IPS-18a (cell line): ENCODE measurements at regions not wholly inside any gene's neighbourhood (a gene's known extent, or its start where the extent isn't known, plus 50 kb on each side); places are given as distances from the start of the nearest gene placed in this dataset.
"Not testable (repeated sequence)": the region's sequence is repeated elsewhere in the genome, so short reads cannot be mapped to it uniquely, and the experiment has no call there.

Experiments used
- H3K27ac ChIP-seq: one replicate; pipeline ENCODE4 v1.5.1; 2013; ENCODE audit warnings: low read length
- H3K27me3 ChIP-seq: one replicate; pipeline ENCODE4 v1.6.1; 2013; ENCODE audit warnings: mild to moderate bottlenecking, low read length; ENCODE audit not compliant: control insufficient read depth, insufficient read depth
- H3K36me3 ChIP-seq: one replicate; pipeline ENCODE4 v1.6.1; 2013; ENCODE audit warnings: low read depth, low read length; ENCODE audit not compliant: control insufficient read depth
- H3K4me1 ChIP-seq: one replicate; pipeline ENCODE4 v1.6.1; 2013; ENCODE audit warnings: low read depth, low read length; ENCODE audit not compliant: control insufficient read depth
- H3K4me3 ChIP-seq: one replicate; pipeline ENCODE4 v1.5.1; 2013; ENCODE audit warnings: low read length
- H3K9ac ChIP-seq: one replicate; pipeline ENCODE4 v1.6.1; 2013; ENCODE audit warnings: mild to moderate bottlenecking, low read length, moderate library complexity
- H3K9me3 ChIP-seq: one replicate; pipeline ENCODE4 v1.6.1; 2013; ENCODE audit warnings: low read depth, low read length; ENCODE audit not compliant: control insufficient read depth

DNA sequence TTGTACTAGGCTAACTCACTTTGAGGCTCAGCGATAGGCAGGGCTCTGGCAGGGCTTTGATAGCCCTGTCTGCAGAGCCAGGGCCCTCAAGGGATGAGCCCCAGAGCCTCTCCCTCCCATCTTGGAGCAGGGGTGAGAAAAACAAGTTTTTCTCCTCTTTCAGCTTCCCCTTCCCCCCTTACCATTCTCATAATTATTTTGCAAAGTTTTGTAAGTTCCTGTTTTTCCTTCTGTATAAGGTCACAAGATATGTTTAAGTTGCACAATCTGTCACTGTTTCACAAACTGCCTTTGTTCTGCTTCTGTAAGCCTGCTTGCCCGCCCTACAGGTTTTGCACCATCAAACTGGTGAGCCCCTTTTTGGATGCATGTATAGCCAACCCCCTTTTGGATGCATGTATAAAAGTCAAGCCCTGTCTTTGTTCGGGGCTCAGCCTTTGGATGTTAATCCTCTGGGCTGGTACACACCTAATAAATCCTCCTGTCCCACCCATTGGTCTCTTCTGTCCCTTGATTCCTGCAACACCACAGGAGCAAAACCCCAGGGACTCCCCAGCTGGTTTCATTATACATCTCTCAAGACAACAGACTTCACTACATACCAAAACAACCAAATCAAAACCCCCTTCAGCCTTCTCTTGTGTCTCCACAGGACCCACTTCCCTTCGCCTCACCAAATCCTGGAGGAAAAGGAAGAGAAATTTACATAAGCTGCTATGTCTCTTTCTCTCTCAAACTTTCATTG is 52.5 kb upstream of the RESF1 start:
- Histone ChIP-seq H3K27me3 (no peaks in the 10 kb centered on the region), H3K9ac (no peak overlapping the region), H3K4me3 (no peak overlapping the region), H3K9me3 (peaks cover 4% of the 10 kb centered on the region), H3K36me3 (no peaks in the 10 kb centered on the region), H3K4me1 (no peaks in the 10 kb centered on the region), H3K27ac (no peak overlapping the region)

DNA sequence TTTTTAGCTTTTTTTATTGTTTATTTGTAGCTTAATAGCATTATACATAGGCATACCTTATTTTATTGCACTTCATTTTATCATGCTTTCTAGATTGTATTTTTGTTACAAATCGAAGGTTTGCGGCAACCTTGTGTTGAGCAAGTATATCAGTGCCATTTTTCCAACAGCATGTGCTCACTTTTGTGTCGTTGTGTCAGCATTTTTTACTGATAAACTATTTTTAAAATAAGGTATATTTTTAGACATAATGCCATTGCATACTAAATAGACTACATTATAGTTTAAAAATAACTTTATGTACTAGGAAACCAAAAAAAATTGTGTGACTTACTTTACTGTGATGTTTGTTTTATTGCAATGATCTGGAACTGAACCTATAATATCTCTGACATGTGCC is 56.2 kb upstream of the RESF1 start:
- no peak overlapping the region for H3K9ac ChIP-seq
- peaks cover 4% of the 10 kb centered on the region for H3K9me3 ChIP-seq
- no peak overlapping the region for H3K27ac ChIP-seq

DNA sequence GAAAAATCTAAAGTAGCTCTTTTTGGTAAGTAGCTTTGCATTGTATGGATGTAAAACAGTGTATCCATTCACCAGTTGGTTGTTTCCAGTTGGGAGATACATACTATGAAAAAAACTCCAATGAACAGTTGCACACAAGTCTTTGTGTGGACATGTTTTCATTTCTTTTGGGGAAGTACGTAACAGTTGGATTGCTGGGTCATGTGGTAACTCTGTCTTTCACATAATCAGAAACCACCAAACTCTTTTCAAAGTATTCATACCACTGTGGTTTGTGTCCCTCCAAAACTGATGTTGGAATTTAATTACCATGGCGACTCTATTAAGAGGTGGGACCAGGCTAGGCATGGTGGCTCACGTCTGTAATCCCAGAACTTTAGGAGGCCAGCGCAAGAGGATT is 58.9 kb upstream of the RESF1 start:
- Histone ChIP-seq H3K27ac (no peak overlapping the region), H3K36me3 (no peaks in the 10 kb centered on the region), H3K9me3 (no peaks in the 10 kb centered on the region), H3K4me3 (no peak overlapping the region), H3K9ac (no peak overlapping the region), H3K4me1 (peaks cover 24% of the 10 kb centered on the region), H3K27me3 (no peaks in the 10 kb centered on the region)

More for the DNA sequence above, 56.2 kb upstream of the RESF1 start:
- peaks cover 6% of the 10 kb centered on the region for H3K4me1 ChIP-seq
- H3K36me3 ChIP-seq: no peaks in the 10 kb centered on the region
- H3K4me3 ChIP-seq: no peak overlapping the region
- no peaks in the 10 kb centered on the region for H3K27me3 ChIP-seq

DNA sequence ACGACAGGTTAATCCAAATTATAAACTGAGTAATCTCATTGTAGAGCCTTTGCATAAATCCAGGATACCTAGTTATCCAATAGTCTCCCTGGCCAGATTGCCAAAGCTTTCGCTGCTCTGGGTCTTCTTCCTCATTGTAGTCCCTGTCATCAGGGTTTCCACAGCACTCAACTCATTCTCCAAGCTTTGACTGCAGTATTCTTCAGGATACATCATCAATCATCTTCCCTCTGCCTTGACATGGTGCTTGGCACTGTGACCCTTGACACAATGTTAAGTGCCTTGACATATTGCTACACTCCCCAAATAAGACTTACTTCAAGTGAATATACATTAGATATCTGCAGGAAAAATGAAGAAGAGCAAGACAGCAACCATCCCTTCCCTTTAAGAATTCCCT is 60.1 kb upstream of the RESF1 start:
- no peak overlapping the region for H3K27ac ChIP-seq
- H3K9me3 ChIP-seq: no peaks in the 10 kb centered on the region

DNA sequence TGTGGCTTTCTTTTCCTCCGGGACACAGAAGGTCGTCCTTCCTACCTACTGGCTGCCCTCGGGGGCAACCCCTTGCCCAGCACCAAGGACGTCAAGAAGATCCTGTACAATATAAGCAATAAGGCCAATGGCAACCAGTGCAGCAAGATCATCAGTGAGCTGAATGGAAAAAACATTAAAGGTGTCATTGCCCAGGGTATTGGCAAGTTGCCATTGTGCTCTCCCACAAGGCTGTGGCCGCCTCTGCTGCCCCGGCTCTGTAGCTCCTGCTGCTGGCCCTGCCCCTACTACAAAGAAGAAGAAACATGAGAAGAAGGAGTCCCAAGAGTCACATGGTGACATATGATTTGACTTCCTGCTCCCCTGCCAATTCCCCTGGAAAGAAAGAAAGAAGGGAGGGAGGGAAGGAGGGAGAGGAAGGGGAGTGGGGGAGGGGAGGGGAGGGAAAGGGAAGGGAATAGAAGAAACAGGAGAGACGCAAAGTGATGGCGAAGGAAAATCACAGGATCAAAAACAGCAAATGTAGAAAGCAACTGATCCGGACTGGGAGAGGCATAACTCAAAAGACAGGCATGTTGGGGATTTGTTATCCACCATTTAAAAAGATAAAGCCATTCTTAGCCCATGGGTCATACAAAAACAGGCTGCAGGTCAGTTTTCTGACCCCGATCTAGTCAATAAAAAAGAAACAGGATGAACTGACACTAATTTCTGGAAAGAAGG is 61.3 kb upstream of the RESF1 start:
- Histone ChIP-seq H3K9me3 (no peaks in the 10 kb centered on the region), H3K9ac (no peak overlapping the region), H3K4me1 (peaks cover 24% of the 10 kb centered on the region), H3K27me3 (no peaks in the 10 kb centered on the region), H3K27ac (no peak overlapping the region), H3K36me3 (no peaks in the 10 kb centered on the region), H3K4me3 (peak overlapping the region; percentile 21)

More for the DNA sequence above, 60.1 kb upstream of the RESF1 start:
- Histone ChIP-seq H3K36me3 (no peaks in the 10 kb centered on the region), H3K9ac (no peak overlapping the region), H3K27me3 (no peaks in the 10 kb centered on the region), H3K4me1 (peaks cover 24% of the 10 kb centered on the region), H3K4me3 (no peak overlapping the region)

DNA sequence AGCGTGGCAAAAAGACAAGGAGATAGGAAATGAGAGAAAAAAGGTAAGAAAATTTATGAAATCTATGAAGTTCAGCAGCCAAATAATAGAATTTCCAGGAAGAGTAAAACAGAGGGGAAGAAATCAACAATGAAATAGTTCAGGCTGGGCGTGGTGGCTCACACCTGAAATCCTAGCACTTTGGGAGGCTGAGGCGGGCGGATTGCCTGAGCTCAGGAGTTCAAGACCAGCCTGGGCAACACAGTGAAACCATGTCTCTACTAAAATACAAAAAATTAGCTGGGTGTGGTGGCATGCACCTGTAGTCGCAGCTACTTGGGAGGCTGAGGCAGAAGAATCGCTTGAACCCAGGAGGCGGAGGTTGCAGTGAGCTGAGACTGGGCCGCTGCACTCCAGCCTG is 62.1 kb upstream of the RESF1 start:
- peaks cover 24% of the 10 kb centered on the region for H3K4me1 ChIP-seq
- not testable (repeated sequence) for H3K27me3 ChIP-seq, H3K36me3 ChIP-seq, H3K27ac ChIP-seq, H3K9ac ChIP-seq, H3K4me3 ChIP-seq, H3K9me3 ChIP-seq

DNA sequence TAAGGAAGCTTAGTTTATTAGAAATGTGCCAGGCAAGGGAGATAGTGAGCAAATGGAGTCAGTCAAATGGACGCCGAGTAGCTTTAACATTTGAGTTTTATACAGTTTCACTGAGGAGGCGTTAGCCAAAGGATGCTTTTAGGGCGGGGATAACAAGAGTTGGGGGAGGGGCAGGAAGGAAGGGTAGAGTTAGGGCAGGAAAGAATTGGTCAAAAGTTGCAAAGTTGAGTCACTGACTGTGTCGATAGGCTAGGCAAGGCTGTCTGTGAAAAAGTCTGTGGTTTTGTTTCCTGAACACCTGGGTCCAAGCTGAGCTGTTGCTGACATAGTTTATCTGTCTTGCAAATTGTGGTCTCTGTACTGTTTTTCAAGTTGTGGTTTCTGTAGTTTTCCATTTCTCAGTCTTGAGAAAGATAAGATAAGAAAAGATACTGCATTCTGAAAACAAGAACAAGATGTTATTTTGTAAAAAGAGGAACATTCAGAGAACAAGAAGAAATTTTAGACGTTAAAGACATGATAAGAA is 62.6 kb upstream of the RESF1 start:
- H3K4me3 ChIP-seq: no peak overlapping the region
- H3K36me3 ChIP-seq: no peaks in the 10 kb centered on the region
- no peak overlapping the region for H3K27ac ChIP-seq
- no peaks in the 10 kb centered on the region for H3K9me3 ChIP-seq
- peaks cover 24% of the 10 kb centered on the region for H3K4me1 ChIP-seq
- no peaks in the 10 kb centered on the region for H3K27me3 ChIP-seq
- no peak overlapping the region for H3K9ac ChIP-seq

DNA sequence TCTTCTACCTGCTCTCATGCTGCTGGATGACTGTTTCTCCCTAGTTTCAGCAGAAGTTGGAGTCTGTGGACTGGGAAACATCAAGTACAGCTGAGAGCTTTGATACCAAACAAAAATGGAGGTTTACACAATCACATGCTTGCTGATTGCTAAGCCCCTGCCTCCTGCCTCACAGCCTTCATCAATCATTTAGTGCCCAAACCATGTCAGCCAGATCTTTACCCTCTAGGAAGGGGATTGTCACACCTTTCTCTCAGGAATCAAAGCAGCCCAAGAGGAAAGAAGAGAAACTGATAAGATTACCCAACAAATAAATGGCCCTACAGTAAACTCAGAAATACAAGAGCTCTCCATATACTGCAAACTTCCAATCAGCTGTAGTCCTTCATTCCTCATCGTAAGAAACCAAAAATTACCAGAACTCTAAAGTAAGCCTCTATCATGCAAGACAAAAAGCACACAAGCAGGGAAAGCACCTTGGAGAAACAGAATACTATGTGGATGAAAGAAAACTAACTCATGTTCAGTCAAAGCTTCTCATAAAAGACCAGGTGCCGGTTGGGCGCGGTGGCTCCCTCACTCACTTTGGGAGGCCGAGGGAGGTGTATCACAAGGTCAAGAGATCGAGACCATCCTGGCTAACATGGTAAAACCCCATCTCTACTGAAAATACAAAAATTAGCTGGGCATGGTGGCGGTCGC is 63.6 kb upstream of the RESF1 start:
- Histone ChIP-seq H3K9ac (no peak overlapping the region), H3K4me3 (no peak overlapping the region), H3K9me3 (no peaks in the 10 kb centered on the region), H3K27me3 (no peaks in the 10 kb centered on the region), H3K36me3 (no peaks in the 10 kb centered on the region), H3K4me1 (peaks cover 24% of the 10 kb centered on the region), H3K27ac (no peak overlapping the region)

DNA sequence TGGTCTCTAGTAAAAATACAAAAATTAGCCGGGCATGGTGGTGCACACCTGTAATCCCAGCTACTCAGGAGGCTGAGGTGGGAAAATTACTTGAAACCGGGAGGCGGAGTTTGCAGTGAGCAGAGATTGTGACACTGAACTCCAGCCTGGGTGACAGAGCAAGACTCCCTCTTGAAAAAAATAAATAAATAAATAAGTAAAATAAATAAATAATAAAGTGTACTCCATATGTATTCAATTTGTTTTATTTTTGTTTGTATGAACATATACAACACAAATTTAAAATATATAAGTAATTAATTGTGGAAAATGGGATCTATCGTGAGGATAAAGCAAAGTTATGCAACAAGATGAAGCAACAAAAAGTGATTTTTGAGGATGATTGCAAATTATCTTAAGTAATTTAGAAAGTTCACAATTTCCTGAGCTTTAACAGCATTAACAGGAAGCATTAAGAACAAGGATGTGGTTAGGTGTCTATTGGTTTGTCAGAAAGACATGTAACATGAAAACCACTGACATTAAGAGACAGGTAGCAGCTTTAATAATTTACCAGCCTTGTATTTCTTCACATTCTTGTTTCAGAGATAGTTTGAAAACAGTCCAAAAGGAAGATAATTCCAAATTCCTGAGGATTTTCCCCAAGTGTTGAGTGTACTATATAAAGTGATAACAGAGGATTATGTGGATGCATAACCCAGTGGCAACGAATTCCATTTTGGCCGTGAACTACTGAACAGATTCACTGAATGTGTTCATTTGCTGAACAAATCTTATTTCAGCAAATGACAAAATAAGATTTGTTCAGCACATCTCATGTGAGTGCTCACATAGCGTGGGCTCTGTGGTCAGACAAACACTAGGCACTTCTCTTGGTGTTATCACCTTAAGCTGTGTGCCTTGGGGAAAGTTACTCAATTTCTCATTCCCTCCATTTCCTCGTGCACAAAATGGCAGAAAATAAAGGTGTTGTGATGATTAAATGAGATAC is 68.6 kb upstream of the RESF1 start:
- Histone ChIP-seq H3K9me3 (peaks cover 6% of the 10 kb centered on the region), H3K4me1 (peaks cover under 1% of the 10 kb centered on the region), H3K9ac (no peak overlapping the region), H3K27ac (no peak overlapping the region), H3K27me3 (no peaks in the 10 kb centered on the region), H3K4me3 (no peak overlapping the region), H3K36me3 (no peaks in the 10 kb centered on the region)

DNA sequence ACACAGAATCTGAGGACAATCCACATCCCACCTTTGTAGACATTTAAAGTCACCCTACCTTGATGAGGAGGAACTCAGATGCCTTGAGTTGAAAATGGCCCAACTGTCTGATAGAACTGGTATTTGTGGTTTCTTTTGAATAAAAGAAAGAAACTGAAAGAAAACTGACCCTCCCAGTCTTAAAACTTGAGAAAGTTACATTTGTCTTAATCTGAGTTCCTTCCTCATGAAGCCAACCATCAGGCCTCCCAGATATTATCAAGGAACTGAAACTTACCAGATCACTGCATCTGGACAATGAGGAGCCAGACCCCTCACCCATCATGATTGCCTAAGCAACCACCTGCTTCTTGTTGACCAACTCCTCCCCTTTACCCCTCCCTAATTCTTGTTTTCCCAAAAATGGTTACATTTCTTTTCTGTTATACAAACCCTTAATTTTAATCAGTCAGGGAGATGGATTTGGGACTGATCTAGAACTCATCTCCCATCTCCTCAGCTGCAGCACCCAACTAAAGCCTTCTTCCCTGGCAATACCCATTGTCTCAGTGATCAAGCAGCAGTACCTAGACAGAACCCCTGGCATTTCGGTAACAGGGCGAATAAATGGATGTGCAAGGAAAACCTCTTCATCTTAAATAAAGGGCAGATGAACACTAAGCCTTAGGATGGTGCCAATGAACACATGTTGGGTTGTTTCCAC is 72.0 kb upstream of the RESF1 start:
- Histone ChIP-seq H3K4me1 (no peaks in the 10 kb centered on the region), H3K27me3 (no peaks in the 10 kb centered on the region), H3K9ac (no peak overlapping the region), H3K27ac (no peak overlapping the region), H3K4me3 (no peak overlapping the region), H3K36me3 (no peaks in the 10 kb centered on the region), H3K9me3 (peaks cover 6% of the 10 kb centered on the region)
